OCI-LY7 (cell line): ENCODE measurements at regions not wholly inside any gene's neighbourhood (a gene's known extent, or its start where the extent isn't known, plus 50 kb on each side); places are given as distances from the start of the nearest gene placed in this dataset.

Experiments used
- BruUV-seq: library from RNA; stranded (reverse); fragments of 400-500 nt; replicated peaks from 2 replicates; lab custom pipeline; 2021; lab: Mats Ljungman, UMichigan
- CTCF ChIA-PET: fragments of 300-600 bp; sonication (Branson Sonifier 250); formaldehyde crosslinking; loops from one replicate; lab custom pipeline; 2022; ENCODE audit warnings: antibody characterized with exemption; ENCODE audit not compliant: unreplicated experiment; lab: Charles Lee
- POLR2A ChIA-PET: fragments of 300-600 bp; sonication (Branson Sonifier 250); formaldehyde crosslinking; loops from one replicate; lab custom pipeline; 2022; ENCODE audit warnings: antibody characterized with exemption; lab: Charles Lee
- DNase-seq: peaks from one replicate; pipeline ENCODE4 v3.0.0-alpha.2; 2015; ENCODE audit warnings: low spot score
- H2AFZ ChIP-seq: fragments of 200-600 bp; sonication (generic), shearing (Covaris generic); 2 replicates; pipeline ENCODE4 v1.6.1; 2014; ENCODE audit warnings: mild to moderate bottlenecking, antibody characterized with exemption, low read length, moderate library complexity
- H3K27ac ChIP-seq: fragments of 200-600 bp; sonication (generic); 2 replicates; pipeline ENCODE4 v1.5.1; 2014; ENCODE audit warnings: mixed run types, low read depth, mild to moderate bottlenecking, moderate library complexity, low read length, inconsistent platforms; ENCODE audit not compliant: poor library complexity, severe bottlenecking
- H3K36me3 ChIP-seq: fragments of 200-600 bp; sonication (generic); 2 replicates; pipeline ENCODE4 v1.6.1; 2014; ENCODE audit warnings: mild to moderate bottlenecking, antibody characterized with exemption, low read length, moderate library complexity, mixed read lengths; ENCODE audit not compliant: insufficient read depth
- H3K4me1 ChIP-seq: fragments of 200-600 bp; sonication (generic); 2 replicates; pipeline ENCODE4 v1.5.1; 2014; ENCODE audit warnings: mild to moderate bottlenecking, low read length; ENCODE audit not compliant: insufficient read depth, poor library complexity, severe bottlenecking
- H3K4me2 ChIP-seq: fragments of 200-600 bp; sonication (generic); 2 replicates; pipeline ENCODE4 v1.6.1; 2014; ENCODE audit warnings: mild to moderate bottlenecking, low read length
- H3K4me3 ChIP-seq: fragments of 200-600 bp; sonication (generic); 2 replicates; pipeline ENCODE4 v1.5.1; 2014; ENCODE audit warnings: mild to moderate bottlenecking, low read depth, low read length; ENCODE audit not compliant: poor library complexity, severe bottlenecking
- H3K79me2 ChIP-seq: fragments of 200-600 bp; sonication (generic); 2 replicates; pipeline ENCODE4 v1.6.1; 2016; ENCODE audit warnings: low read depth, mild to moderate bottlenecking, low read length, moderate library complexity, mixed read lengths; ENCODE audit not compliant: insufficient read depth
- H3K9me2 ChIP-seq: fragments of 200-600 bp; sonication (generic); 2 replicates; pipeline ENCODE4 v1.6.1; 2016; ENCODE audit warnings: mild to moderate bottlenecking, low read length, mixed read lengths; ENCODE audit not compliant: insufficient read depth
- H3K9me3 ChIP-seq: fragments of 200-600 bp; sonication (generic); 2 replicates; pipeline ENCODE4 v1.6.1; 2014; ENCODE audit warnings: mild to moderate bottlenecking, mixed run types, low read length, mixed read lengths
- H4K20me1 ChIP-seq: fragments of 200-600 bp; sonication (generic); 2 replicates; pipeline ENCODE4 v1.6.1; 2014; ENCODE audit warnings: mild to moderate bottlenecking, antibody characterized with exemption, low read length, moderate library complexity, mixed read lengths; ENCODE audit not compliant: insufficient read depth
- CTCF ChIP-seq: fragments of 200-600 bp; sonication (generic); conservative IDR thresholded peaks from 2 replicates; pipeline ENCODE4 v1.5.1; 2014; ENCODE audit warnings: mild to moderate bottlenecking, antibody characterized with exemption, low read length, moderate library complexity, mixed read lengths
- EZH2phosphoT487 ChIP-seq: fragments of 200-600 bp; sonication (generic); IDR thresholded peaks from 2 replicates; pipeline ENCODE4 v1.6.1; 2018; ENCODE audit warnings: low read depth, borderline replicate concordance, mild to moderate bottlenecking, mixed run types, antibody characterized with exemption, low read length, moderate library complexity, mixed read lengths
- intact Hi-C: fragments of 100-400 bp; cut with micrococcal nuclease; formaldehyde crosslinking; loops from one replicate; pipeline ENCODE4 v1.10.0; 2022; ENCODE audit not compliant: unreplicated experiment

GRCh38 chr1:47645151-47645550, 207.3 kb downstream of the FOXD2 start:
- Histone ChIP-seq H3K4me3 (no peak overlapping the region), H4K20me1 (no peaks in the 10 kb centered on the region), H3K4me2 (no peak overlapping the region), H3K9me3 (no peaks in the 10 kb centered on the region), H3K36me3 (no peaks in the 10 kb centered on the region), H2AFZ (no peak overlapping the region), H3K27ac (no peak overlapping the region), H3K4me1 (no peaks in the 10 kb centered on the region), H3K79me2 (no peaks in the 10 kb centered on the region), H3K9me2 (no peaks in the 10 kb centered on the region)
- ChIA-PET POLR2A (interaction anchor here (0.6 kb wide), 1 partner anchor 206 kb away, joined by 3 read pairs; no protein-coding TSS in a partner anchor), CTCF (no interaction called here)
- intact Hi-C loops = no loop called here
- BruUV-seq = no TSS peak
- no peak for DNase-seq
- TF ChIP-seq EZH2phosphoT487 (no peak), CTCF (no peak)

- intact Hi-C loops = no loop called here
- Histone ChIP-seq H3K4me3 (no peak overlapping the region), H3K36me3 (no peaks in the 10 kb centered on the region), H3K4me1 (no peaks in the 10 kb centered on the region), H2AFZ (no peak overlapping the region), H3K79me2 (no peaks in the 10 kb centered on the region), H3K27ac (no peak overlapping the region), H3K9me3 (no peaks in the 10 kb centered on the region), H3K9me2 (no peaks in the 10 kb centered on the region), H4K20me1 (no peaks in the 10 kb centered on the region), H3K4me2 (no peak overlapping the region)
- ChIA-PET POLR2A (no interaction called here), CTCF (no interaction called here)
- BruUV-seq = no TSS peak
- DNase-seq = no peak
- TF ChIP-seq EZH2phosphoT487 = no peak
- no peak for TF ChIP-seq CTCF
These were observed 208.8 kb downstream of the FOXD2 start for GRCh38 chr1:47646676-47647075.

GRCh38 chr1:47647327-47647845, 209.5 kb downstream of the FOXD2 start:
- H3K4me2 ChIP-seq = no peak overlapping the region
- H3K36me3 ChIP-seq = no peaks in the 10 kb centered on the region
- H2AFZ ChIP-seq = no peak overlapping the region
- H3K4me1 ChIP-seq = no peaks in the 10 kb centered on the region
- DNase-seq = no peak
- ChIA-PET CTCF (no interaction called here), POLR2A (no interaction called here)
- intact Hi-C loops = no loop called here
- no peak overlapping the region for H3K27ac ChIP-seq
- no peak overlapping the region for H3K4me3 ChIP-seq
- TF ChIP-seq EZH2phosphoT487 (no peak), CTCF (no peak)
- no peaks in the 10 kb centered on the region for H3K9me2 ChIP-seq
- no peaks in the 10 kb centered on the region for H3K9me3 ChIP-seq
- BruUV-seq = no TSS peak
- H3K79me2 ChIP-seq = no peaks in the 10 kb centered on the region
- H4K20me1 ChIP-seq = no peaks in the 10 kb centered on the region
